CD4-positive, alpha-beta T cell treated with Interleukin-6 for 4 hours (primary cell): ENCODE measurements at regions not wholly inside any gene's neighbourhood (a gene's known extent, or its start where the extent isn't known, plus 50 kb on each side); places are given as distances from the start of the nearest gene placed in this dataset.
"Not testable (repeated sequence)": the region's sequence is repeated elsewhere in the genome, so short reads cannot be mapped to it uniquely, and the experiment has no call there.

Experiments used
- DNase-seq: peaks from one replicate; pipeline ENCODE4 v3.0.0-alpha.2; 2020; ENCODE audit warnings: mixed read lengths

GRCh38 chr15:79540551-79540950 is 108.4 kb downstream of the MINAR1 start:
- DNase-seq = no peak

- no peak for DNase-seq
Measured at GRCh38 chr15:79541196-79541595, 109.1 kb downstream of the MINAR1 start.

GRCh38 chr15:79543097-79543496 is 111.0 kb downstream of the MINAR1 start:
- DNase-seq = no peak

GRCh38 chr15:79549196-79549595 is 117.1 kb downstream of the MINAR1 start:
- DNase-seq = no peak

- no peak for DNase-seq
Measured at GRCh38 chr15:79560384-79560783, 128.2 kb downstream of the MINAR1 start.

- DNase-seq = no peak
Measured at GRCh38 chr15:79561982-79562381, 129.8 kb downstream of the MINAR1 start.

- DNase-seq = no peak
Measured at GRCh38 chr15:79562403-79562815, 130.3 kb downstream of the MINAR1 start.

GRCh38 chr15:79562899-79563298 is 130.8 kb downstream of the MINAR1 start:
- no peak for DNase-seq

GRCh38 chr15:79570004-79570403 is 137.9 kb downstream of the MINAR1 start:
- DNase-seq = no peak

- DNase-seq = no peak
Measured at GRCh38 chr15:79572691-79573404, 140.7 kb downstream of the MINAR1 start.

GRCh38 chr15:79574431-79575273 is 142.5 kb downstream of the MINAR1 start:
- DNase-seq = not testable (repeated sequence)

- DNase-seq = no peak
Measured at GRCh38 chr15:79582650-79583049, 150.5 kb downstream of the MINAR1 start.

- no peak for DNase-seq
Measured at GRCh38 chr15:79592126-79592525, 160.0 kb downstream of the MINAR1 start.

GRCh38 chr15:79593119-79593869 is 161.2 kb downstream of the MINAR1 start:
- DNase-seq = no peak

GRCh38 chr15:79595306-79595705 is 163.2 kb downstream of the MINAR1 start:
- DNase-seq = no peak

- DNase-seq = peak; percentile 30
Measured at GRCh38 chr15:79595995-79596622, 164.0 kb downstream of the MINAR1 start.

GRCh38 chr15:79598639-79599038 is 166.5 kb downstream of the MINAR1 start:
- DNase-seq = no peak

- DNase-seq = no peak
Measured at GRCh38 chr15:79601405-79602086, 169.4 kb downstream of the MINAR1 start.

- no peak for DNase-seq
Measured at GRCh38 chr15:79602180-79602579, 170.0 kb downstream of the MINAR1 start.

GRCh38 chr15:79602731-79603130 is 170.6 kb downstream of the MINAR1 start:
- DNase-seq = no peak

- no peak for DNase-seq
Measured at GRCh38 chr15:79606831-79607355, 174.8 kb downstream of the MINAR1 start.
